Mucosa of gallbladder (tissue), 1 donor: ENCODE measurements at regions not wholly inside any gene's neighbourhood (a gene's known extent, or its start where the extent isn't known, plus 50 kb on each side); places are given as distances from the start of the nearest gene placed in this dataset.

Experiments
- DNase-seq: peaks from one replicate; pipeline ENCODE4 v3.0.0-alpha.2; 2020; ENCODE audit warnings: low spot score
- donor health status: DM: no; HTN: no; CAD: no.

DNA sequence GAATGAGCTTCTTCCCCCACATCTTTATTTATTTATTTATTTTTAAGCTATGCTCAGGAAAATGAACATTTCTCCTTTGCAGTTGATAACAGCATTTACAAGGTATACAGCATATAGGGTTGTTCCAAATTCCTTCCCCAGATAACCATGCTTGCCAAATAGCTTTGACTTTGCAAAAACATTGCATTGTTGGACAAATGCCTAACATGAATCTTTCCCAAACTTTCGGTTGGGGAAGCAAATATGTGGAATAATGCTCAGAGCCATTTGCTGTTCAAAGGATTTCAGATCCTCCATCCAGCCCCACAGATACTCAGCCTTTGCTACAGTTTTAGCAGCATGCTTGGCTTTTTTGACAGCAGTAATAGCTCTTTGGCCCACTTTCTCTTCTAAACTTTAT is 127.2 kb upstream of the AGA start:
- DNase-seq: no peak

DNA sequence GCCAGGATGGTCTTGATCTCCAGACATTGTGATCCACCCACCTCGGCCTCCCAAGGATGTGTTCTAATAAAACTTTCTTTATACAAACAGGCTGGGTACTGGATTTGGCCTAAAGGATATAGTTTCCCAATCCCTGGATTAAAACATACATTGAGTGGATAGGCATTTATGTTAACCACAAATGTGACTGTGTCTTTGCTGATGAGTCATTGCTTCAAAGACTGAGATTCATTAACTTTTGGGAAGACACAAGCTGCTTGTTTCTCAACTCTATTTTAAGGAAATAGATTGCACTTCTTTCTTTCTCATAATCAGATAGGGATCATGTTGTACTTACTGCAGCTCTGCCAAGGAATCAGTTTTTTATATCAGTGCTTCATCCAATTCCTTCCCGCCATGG is 131.3 kb upstream of the AGA start:
- DNase-seq: no peak

DNA sequence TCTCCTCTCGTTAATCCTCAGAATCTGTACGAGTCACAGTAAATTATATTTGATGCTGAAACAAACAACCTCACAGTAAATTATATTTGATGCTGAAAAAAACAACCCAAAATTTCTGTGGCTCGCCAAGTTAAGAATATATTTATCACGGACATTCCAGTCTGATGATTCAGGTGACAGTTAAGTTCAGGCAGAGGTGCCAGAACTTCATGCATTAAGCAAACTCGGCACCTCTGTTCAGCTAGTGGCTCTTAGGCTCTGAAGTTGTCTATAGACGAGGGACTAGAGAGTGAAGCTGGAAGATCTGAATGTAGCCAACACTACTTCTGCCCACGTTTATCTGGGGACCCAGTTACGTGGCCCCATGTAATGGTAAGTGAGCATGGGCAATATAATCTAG is 132.2 kb upstream of the AGA start:
- DNase-seq: no peak

DNA sequence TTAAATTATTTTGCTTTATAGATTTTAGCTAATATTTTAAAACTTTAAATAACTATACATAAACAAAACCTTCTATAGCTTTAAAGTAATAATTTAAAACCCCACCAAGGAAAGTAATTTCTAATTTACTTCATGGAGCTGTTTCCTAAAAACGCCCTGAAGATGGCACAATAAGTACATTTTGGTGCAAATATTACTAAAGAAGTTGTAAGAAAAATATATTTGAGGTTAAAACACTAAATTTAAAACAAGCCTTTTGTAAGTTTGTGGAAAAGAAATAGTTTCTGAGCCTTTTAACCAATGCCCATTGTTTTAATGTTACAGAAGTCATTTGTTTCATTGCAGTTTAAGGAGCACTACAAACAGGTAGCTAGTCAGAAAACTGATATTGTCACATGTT is 137.4 kb upstream of the AGA start:
- no peak for DNase-seq

DNA sequence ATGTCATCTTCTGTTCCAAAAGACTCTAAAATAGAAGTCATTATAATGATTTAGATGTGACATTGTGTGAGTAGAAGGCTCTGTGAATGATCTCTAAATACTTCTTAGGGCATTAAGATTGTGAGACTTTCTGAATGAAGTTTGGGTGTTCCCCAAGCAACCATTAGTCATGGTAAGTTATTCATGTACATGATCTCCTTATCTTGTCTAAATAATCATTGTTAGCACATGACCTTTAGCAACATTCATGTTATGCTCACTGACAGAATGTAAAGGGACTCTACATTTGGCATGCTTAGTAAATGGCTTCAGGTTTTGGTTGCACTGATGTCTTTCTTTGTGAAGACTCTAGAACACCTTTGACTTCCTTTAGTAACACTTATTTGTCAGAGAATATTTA is 140.8 kb upstream of the AGA start:
- DNase-seq: no peak

DNA sequence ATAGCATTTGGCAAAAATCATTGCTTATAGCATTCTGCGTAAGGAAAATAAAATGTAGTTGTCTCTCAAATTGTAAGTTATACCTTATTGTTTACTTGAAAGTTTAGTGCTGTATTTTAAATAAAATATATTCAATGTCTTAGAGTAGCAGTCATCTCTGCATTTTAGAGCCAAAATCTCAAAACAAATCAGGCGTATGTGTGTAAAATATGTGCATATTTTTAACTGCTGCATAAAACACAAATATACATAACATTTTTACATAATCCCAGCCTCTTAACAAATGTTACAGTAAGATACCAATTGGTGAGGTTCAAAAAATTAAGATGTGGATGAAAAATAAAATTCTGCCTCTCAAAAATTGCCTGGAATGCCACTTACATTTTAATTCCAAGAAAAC is 145.8 kb upstream of the AGA start:
- no peak for DNase-seq

DNA sequence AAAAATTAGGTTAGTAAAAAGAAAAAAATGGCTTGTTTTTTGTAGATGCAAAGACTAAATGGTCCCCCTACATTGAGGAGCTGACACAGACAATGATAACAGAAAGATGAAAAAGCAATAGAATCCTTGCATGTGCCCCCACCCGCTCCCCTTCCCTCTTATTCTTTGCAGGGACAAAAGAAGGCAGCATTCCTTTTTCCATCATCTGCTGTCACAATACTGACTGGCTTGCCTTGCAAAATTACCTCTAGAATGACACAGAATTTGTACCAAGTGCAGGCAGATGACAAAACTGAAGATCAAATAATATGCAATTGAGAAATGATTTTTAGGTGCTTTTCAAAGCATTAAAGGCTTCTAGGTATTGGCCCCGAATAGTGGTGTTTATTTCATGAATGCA is 153.1 kb upstream of the AGA start:
- no peak for DNase-seq

DNA sequence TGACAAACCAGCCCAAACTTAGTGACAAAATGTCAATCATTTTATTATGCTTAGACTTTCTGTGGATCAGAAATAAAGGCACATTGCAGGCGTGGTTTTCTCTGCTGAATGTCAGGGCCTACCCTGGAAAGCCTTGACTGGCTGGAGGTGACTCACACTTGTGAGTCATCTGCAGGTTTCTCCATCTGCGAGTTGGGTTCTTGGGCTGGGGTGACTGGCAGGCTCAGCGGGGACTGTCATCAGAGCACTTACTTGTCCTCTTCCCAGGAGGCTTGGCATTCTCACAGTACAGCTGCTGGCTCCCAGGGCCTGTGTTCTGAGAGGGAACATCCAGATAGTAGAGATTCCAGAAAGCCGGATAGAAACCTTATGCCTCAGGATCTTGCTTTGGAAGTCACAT is 153.8 kb upstream of the AGA start:
- DNase-seq: peak; percentile 32

DNA sequence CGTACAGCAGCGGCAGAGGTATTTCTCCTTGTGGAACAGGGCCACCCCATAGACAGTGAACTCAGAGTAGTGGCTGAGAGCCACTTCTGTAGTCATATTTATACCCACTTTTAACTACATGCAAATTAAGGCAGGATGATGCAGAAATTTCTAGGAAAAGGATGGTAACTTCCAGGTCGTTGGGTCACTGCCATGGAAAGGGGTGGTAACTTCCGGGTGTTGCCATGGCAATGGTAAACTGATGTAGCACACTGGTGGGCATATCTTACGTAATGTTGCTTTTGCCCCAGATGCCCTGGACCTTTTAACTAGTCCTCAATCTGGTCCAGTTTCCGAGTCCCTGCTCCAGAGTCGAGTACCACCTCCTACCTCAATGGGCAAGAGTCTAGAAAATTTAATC is 154.8 kb upstream of the AGA start:
- no peak for DNase-seq

DNA sequence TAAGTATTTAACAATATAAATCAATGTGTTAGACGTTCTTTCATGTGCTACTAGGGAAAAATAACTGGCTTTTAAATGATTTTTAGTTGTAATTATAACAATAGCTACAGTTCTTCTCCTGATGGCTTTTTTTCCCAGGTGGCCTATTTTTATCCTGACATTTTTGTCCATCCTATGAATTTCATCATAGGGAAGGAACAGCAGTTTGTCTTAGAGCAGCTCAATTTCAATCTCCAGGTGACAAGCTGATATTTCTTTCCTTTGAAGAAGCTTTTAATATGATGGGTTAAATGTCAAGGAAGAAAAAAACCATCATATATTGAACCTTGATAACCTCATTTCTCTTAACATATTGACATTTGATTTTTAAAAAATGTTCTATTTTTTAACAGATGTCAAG is 163.0 kb upstream of the AGA start:
- DNase-seq: no peak

DNA sequence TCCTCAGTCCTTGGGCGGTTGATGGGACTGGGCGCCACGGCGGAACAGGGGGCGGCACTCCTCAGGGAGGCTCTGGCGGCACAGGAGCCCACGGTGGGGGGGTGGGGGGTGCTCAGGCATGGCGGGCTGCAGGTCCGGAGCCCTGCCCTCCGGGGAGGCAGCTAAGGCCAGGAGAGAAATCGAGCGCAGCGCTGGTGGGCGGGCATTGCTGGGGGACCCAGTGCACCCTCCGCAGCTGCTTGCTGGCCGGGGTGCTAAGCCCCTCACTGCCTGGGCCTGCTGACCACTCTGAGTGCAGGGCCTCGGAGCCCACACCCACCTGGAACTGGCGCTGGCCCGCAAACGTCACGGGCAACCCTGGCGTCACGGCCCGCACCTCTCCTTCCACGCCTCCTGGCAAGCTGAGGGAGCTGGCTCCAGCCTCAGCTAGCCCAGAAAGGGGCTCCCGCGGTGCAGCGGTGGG is 164.9 kb upstream of the AGA start:
- DNase-seq: no peak

DNA sequence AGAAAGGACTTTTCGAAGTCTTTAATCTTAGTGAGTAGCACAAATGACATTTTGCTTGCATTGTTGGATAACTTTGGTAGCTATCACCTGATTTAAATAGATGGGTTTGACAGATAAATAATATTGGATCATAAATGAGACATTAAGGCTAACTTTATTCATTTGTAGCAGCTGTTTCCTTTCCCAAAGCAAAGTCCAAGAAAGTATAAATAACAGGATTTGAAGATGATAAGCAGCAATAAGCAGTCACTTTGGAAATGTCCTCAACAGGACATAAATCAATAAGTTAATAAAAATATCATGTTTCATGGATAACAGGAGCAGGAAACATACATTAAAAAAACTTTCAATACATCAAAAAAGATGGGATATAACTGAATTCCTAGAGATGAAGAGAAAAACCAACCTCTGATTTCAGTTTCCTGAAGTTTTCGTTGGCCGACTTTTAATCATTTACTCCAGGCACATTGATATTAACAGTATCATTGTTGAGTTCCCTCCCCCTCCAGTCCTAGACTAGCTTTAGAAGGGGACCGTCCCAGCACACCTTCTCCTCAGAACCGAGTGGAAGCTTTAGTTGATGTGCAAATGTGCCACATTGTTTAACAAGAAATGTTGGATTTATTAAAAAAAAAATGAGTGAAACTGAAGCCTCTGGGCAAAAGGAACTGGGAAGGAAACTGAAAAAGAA is 169.9 kb upstream of the AGA start:
- no peak for DNase-seq

DNA sequence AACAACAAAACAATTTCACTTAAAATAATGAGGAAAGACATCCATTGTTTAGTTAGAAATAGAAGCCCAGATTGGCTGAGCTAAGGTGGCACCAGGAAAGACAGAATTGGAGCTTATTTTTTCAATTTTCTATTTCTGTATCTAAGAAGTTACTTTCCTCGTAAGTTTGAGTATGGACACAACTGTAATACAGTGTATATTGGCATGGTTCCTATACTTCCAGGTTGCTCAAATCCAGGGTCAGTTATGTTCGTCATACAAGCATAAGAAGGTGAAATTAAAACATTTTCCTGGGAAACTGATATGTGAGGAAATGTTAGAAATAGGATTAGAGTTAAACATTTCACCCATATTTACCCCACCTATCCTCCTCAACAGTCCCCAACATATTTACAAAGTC is 170.4 kb upstream of the AGA start:
- DNase-seq: no peak

DNA sequence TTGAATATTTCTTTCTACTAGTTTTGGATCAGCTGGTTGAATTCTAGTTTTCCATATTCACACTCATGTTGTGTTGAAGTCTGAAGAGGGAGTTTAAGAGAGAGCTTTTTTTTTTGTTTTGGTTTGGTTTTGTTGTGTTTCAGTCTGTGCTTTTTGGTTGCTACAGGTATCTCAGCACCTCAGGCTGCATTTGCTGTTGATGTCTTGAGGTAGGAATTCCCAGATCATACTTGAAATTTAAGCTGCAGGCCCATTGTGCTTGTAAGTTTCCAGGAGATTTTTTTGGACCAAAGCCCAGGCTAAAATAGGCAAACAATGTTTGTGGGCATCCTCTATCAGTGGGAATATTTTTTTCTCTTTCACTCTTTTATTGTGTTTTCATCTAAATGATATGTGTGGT is 190.2 kb upstream of the AGA start:
- DNase-seq: no peak

DNA sequence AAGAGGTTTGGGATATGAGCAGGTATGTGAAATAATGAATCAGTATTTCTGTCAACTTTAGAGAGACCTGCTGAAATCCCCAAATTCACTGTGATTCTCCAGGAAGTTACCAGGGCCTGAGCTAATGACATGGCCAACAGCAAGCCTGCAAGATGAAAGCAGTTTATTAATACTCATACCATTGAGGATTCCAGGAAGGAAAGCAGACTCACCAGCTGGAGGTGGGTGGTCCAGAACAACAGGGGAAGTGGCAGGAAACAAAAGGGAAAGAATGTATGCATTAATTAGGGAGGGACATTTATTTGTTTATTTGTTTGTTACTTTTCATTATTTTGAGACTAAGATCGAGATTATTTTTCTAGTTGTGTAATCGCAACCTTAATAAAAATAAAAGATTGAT is 196.6 kb upstream of the AGA start:
- no peak for DNase-seq

DNA sequence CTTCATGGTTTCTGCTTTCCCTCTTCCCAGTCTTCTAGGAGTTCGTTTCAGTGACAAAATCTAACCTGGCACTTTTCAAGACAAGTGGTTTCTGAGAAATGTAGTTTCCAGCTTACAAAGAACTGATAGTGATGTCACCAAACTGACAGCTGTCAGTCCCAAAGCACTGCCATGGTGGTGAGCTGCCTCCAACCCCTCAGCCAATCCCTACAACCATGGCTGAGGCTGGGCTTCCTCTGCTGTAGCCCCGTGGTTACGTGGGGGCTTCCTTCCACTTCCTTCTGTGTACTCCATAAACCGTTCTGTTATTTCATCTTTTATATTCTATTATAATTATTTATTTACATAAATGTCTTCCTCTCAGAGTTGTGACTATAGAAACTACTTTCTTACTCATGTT is 198.6 kb upstream of the AGA start:
- no peak for DNase-seq

DNA sequence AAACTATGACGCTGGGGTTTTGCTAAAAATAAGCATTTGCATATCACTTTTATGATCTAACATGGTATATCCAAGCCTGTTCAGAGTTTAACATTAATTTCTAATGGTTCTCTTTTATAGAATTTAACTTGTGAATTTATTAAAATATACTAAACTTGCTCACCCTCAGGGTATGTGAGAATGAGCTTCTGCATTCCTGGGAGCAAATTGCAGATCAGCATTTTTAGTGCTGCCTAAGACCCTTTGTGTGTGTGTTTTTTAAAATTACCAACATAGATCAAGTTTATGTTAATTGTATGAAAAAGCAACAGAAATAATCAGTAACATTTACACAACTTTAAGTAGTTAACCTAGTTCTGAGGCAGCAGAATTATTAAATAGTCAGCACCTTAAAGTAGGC is 218.0 kb upstream of the AGA start:
- DNase-seq: no peak

DNA sequence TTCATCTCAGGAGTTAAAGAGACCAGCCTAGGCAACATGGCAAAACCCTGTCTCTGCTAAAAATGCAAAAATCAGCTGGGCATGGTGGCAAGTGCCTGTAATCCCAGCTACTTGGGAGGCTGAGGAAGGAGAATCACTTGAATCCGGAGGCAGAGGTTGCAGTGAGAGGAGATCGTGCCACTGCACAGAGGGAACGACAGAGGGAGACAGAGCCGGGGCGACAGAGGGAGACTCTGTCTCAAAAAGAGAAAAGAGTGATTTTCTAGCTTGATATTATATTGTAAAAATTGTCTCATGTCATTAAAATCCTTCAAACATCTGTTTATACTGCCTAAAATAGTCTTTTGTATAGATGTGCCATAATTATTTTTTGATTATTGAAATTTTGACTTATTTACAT is 225.4 kb upstream of the AGA start:
- no peak for DNase-seq

DNA sequence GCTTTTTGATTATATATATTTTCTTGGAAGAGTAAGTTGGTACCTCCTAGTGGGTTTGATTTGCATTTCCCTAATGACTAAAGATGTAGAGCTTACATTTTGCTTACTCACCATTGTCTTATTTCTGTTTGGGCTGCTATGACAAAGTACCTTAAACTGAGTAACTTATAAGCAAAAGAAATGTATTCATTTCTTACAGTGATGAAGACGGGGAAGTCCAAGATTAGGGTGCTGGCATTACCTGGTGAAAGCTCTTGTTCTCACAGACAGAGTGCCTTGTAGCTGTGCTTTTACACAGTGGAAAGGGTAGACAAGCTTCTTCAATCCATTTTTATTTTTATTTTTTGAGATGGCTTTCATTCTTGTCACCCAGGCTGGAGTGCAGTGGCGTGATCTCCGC is 229.2 kb upstream of the AGA start:
- no peak for DNase-seq

DNA sequence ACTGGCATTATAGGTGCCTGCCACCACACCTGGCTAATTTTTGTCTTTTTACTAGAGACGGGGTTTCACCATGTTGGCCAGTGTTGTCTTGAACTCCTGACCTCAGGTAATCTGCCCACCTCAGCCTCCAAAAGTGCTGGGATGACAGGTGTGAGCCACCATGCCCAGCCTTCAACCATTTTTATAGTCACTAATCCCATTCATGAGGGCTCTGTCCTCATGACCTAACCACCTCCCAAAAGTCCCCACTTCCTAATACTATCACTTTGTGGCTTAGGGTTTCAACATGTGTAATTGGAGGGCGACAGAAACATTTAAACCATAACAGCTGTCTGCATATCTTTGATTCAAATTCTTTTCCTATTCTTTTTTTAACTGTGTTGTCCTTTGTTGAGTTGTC is 229.6 kb upstream of the AGA start:
- no peak for DNase-seq

DNA sequence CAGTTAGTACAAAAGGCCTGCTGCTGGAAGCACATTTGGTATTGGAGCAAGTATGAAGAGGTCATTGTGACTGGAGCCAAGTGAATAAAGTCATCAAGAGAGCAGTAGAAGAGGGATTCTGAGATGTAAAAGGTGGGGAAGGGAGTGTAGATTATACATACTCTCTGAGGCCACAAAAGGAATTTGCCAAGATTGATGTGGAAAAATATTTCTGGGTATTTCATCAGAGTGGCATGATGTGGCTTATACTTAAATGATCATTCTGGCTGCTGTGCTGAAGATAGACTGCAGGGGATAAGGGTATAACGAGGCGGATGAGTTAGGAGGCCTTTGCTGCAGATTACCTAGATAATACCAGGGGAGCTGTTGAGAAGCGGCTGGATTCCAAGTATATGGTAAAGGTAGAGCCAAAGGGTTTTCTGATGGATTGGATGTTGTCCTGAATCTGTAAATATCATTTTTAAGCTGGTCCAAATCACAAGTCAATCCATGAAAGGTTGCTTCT is 231.8 kb upstream of the AGA start:
- DNase-seq: no peak

DNA sequence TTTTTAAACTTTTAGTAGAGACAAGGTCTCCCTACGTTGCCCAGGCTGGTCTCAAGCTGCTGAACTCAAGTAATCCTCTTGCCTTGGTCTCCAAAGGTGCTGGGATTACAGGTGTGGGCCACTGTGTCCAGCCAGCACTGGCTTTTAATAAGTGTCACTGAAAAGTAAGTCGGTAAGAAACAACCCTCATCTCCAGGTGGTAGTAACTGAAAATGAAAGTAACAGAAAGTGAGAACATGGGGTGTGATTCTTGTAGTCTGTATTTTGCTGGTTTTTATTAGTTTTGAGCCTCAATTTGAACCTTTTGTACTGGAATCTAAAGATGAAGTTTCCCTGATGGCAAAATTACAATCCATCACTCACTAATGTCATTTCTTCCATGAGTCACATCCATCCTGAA is 238.1 kb upstream of the AGA start:
- no peak for DNase-seq

DNA sequence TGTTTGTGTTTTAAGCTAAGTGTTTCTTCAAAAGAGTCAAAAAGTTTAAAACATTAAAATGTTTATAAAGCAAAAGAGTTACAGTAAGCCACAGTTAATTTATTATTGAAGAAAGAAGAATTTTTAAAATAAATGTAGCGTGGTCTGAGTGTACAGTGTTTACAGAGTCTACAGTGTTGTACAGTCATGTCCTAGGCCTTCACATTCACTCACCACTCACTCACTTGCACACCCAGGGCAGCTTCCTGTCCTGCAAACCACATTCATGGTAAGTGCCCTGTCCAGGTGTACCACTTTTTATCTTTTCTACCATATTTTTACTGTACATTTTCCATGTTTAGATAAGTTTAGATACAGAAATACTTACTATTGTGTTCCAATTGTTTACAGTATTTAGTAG is 239.7 kb upstream of the AGA start:
- no peak for DNase-seq

DNA sequence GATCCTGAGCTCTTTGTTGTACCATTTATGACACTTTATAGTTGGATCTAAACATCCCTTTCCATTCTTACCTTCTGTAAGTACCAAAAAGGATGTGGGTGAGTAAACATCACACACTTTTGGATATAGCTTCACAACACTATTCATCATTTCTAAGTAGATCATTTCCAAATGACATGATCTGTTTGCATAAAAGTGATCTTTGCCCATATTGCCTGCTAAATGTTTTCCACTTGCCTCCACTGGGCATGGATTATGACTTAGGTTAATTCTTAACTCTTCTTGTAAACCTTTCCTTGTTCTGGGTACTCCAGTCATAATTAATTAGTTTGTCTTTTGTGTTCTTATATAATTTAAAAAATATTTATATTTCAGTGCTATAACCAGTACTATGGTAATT is 244.9 kb upstream of the AGA start:
- no peak for DNase-seq
